Type B pancreatic cell (in vitro differentiated cells): ENCODE measurements at regions not wholly inside any gene's neighbourhood (a gene's known extent, or its start where the extent isn't known, plus 50 kb on each side); places are given as distances from the start of the nearest gene placed in this dataset.

Experiments
- DNase-seq: peaks from one replicate; pipeline ENCODE4 v3.0.0; 2021; ENCODE audit warnings: mixed read lengths; ENCODE audit not compliant: unreplicated experiment; ENCODE audit errors: extremely low spot score
- H3K27ac Mint-ChIP-seq: 2 replicates; pipeline ENCODE4 v1.8.0; 2021; ENCODE audit warnings: mild to moderate bottlenecking, mixed read lengths
- H3K27me3 Mint-ChIP-seq: 2 replicates; pipeline ENCODE4 v1.8.0; 2021; ENCODE audit warnings: mixed read lengths
- H3K36me3 Mint-ChIP-seq: 2 replicates; pipeline ENCODE4 v1.8.0; 2021; ENCODE audit warnings: mixed read lengths
- H3K4me1 Mint-ChIP-seq: one replicate; pipeline ENCODE4 v1.8.0; 2021; ENCODE audit warnings: mixed read lengths; ENCODE audit not compliant: unreplicated experiment
- H3K4me3 Mint-ChIP-seq: 2 replicates; pipeline ENCODE4 v1.8.0; 2021; ENCODE audit warnings: mild to moderate bottlenecking, mixed read lengths
- H3K9me3 Mint-ChIP-seq: 2 replicates; pipeline ENCODE4 v1.8.0; 2021; ENCODE audit warnings: mixed read lengths
- TF ChIP-seq, protein P1 (sequence below): fragments of 200-600 bp; sonication (generic); conservative IDR thresholded peaks from 2 replicates; pipeline ENCODE4 v1.5.0; 2021; ENCODE audit warnings: antibody characterized with exemption, mild to moderate bottlenecking

DNA sequence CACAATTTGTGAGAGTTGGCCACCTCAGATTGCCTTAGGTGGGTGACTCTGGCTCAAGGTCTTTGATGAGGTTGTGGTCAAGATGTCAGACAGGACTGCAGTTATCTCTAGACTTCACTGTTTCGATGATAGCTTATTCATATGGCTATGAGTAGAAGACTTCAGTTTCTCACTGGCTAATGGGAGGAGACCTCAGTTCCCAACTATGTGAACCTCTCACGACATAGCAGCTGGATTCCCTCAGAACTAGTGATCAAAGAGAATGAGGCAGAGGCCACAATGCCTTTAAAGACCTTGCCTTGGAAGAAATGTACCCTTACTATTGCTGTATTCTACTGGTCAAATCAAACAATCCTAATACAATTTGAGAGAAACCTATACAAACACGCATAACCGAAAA, 607.5 kb upstream of the ROBO2 start:
- H3K27ac Mint-ChIP-seq, result no peak overlapping the region
- no peaks in the 10 kb centered on the region for H3K27me3 Mint-ChIP-seq
- H3K9me3 Mint-ChIP-seq, result no peaks in the 10 kb centered on the region
- no peaks in the 10 kb centered on the region for H3K4me1 Mint-ChIP-seq
- H3K36me3 Mint-ChIP-seq, result no peaks in the 10 kb centered on the region
- no peak overlapping the region for H3K4me3 Mint-ChIP-seq
- TF ChIP-seq, protein P1, sequence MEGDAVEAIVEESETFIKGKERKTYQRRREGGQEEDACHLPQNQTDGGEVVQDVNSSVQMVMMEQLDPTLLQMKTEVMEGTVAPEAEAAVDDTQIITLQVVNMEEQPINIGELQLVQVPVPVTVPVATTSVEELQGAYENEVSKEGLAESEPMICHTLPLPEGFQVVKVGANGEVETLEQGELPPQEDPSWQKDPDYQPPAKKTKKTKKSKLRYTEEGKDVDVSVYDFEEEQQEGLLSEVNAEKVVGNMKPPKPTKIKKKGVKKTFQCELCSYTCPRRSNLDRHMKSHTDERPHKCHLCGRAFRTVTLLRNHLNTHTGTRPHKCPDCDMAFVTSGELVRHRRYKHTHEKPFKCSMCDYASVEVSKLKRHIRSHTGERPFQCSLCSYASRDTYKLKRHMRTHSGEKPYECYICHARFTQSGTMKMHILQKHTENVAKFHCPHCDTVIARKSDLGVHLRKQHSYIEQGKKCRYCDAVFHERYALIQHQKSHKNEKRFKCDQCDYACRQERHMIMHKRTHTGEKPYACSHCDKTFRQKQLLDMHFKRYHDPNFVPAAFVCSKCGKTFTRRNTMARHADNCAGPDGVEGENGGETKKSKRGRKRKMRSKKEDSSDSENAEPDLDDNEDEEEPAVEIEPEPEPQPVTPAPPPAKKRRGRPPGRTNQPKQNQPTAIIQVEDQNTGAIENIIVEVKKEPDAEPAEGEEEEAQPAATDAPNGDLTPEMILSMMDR, result no peak
- no peak for DNase-seq

DNA sequence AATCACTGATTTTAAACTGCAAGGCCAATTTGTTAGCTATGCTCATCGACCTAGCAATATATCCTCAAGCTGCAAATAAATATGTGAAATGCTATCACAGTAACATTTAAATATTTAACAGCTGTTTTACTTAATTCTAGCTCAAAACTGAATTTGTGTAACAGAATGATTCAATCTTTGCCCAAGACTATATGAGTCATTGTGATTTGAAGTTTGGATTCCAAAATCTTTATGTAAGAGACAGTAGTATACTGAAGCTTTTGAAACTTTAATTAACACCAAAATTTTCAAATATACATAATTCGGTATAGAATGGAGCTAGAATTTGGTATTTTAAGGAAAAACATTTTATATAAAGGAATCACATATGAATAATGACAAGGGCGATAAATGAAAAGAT, 603.0 kb upstream of the ROBO2 start:
- DNase-seq, result no peak
- H3K27ac Mint-ChIP-seq, result no peak overlapping the region
- H3K36me3 Mint-ChIP-seq, result no peaks in the 10 kb centered on the region
- TF ChIP-seq, protein P1, result no peak
- H3K9me3 Mint-ChIP-seq, result no peaks in the 10 kb centered on the region
- H3K27me3 Mint-ChIP-seq, result no peaks in the 10 kb centered on the region
- H3K4me1 Mint-ChIP-seq, result no peaks in the 10 kb centered on the region
- no peak overlapping the region for H3K4me3 Mint-ChIP-seq

DNA sequence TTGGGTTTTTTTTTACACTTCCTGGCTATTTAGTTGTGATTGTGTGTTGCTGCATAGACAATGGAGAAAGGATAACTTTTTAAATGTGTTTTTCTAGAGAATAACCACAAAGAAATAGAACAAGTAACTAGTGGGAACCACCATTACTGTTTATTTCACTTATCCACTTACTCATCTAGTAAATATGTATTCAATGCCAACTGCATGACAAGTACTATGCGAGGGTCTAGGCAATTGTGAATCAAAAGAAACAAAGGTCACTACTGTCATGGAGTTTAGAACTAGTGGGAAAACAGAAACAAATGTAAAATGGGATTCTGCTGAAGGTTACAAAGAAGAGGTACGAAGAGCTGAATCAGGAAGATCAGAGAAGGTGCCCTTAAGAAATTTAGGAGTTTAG, 600.9 kb upstream of the ROBO2 start:
- no peak for DNase-seq
- TF ChIP-seq, protein P1, result no peak
- no peaks in the 10 kb centered on the region for H3K36me3 Mint-ChIP-seq

DNA sequence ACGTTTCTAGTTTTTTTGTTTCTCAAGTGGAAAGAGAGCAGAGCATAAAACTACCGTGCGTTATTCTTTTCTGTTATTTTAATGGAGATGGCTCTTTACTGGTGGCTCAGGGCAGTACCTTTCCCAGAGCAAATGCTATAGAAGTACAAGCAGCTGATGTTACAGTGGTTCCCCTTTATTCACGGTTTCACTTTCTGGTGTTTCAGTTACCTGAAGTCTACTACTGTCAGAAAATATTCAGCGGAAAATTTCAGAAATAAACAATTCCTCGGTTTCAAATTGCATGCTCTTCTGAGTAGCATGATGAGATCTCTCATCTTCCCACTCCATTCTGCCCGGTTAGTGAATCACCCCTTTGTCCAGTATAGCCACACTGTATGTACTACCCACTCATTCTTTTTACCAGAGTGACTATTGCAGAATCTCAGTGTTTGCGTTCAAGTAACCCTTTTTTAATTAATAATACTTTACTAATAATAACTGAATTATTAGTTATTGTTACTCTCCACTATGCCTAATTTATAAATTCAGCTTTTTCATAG, 597.5 kb upstream of the ROBO2 start:
- H3K36me3 Mint-ChIP-seq, result no peaks in the 10 kb centered on the region
- no peaks in the 10 kb centered on the region for H3K4me1 Mint-ChIP-seq
- TF ChIP-seq, protein P1, result no peak
- no peak for DNase-seq
- H3K9me3 Mint-ChIP-seq, result no peaks in the 10 kb centered on the region
- no peak overlapping the region for H3K4me3 Mint-ChIP-seq
- H3K27ac Mint-ChIP-seq, result no peak overlapping the region
- H3K27me3 Mint-ChIP-seq, result no peaks in the 10 kb centered on the region

More for the DNA sequence above, 600.9 kb upstream of the ROBO2 start:
- Mint-ChIP-seq H3K9me3 (no peaks in the 10 kb centered on the region), H3K27ac (no peak overlapping the region), H3K27me3 (no peaks in the 10 kb centered on the region), H3K4me3 (no peak overlapping the region), H3K4me1 (no peaks in the 10 kb centered on the region)

DNA sequence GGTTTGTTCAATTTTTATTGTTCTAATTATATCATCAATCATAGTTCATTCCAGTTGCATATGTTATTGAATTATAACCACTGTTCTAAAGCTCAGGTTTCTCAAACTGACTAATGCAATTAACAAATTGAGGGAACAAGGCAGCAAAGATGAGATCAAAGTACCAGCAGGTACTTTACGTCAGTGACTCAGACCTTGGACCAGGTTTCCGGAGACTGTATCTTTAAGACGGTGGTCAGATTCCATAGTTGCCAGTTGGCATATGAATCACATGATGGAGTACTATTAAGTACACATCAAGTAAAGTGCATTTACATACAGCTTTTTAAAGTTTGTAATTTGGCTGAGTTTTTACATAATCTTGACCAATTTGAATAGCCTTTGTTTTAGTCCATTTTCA, 583.6 kb upstream of the ROBO2 start:
- no peaks in the 10 kb centered on the region for H3K4me1 Mint-ChIP-seq
- H3K9me3 Mint-ChIP-seq, result no peaks in the 10 kb centered on the region
- no peak for DNase-seq
- no peak overlapping the region for H3K27ac Mint-ChIP-seq
- H3K4me3 Mint-ChIP-seq, result no peak overlapping the region
- TF ChIP-seq, protein P1, result no peak
- no peaks in the 10 kb centered on the region for H3K36me3 Mint-ChIP-seq
- no peaks in the 10 kb centered on the region for H3K27me3 Mint-ChIP-seq

DNA sequence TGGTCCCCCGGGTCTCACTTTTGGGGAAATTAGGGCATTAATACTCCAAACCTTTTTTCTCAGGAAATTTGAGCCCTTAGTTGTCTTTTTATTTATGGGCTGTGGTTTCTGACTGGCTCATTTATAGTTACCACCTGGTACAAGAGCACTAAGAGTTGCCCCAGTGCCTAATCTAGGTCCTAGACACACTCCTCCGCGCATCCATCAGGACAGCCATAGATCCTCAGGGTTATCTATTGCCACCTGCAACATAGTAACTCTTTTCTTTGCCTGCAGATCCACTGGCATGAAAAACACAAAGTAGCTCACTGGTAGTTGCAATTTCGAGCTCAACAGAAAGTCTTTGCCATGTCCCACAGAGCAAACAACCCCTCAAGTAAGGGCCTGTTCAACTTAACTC, 576.4 kb upstream of the ROBO2 start:
- DNase-seq, result no peak
- Mint-ChIP-seq H3K4me3 (no peak overlapping the region), H3K4me1 (no peaks in the 10 kb centered on the region), H3K36me3 (no peaks in the 10 kb centered on the region), H3K27ac (no peak overlapping the region), H3K27me3 (no peaks in the 10 kb centered on the region), H3K9me3 (no peaks in the 10 kb centered on the region)
- TF ChIP-seq, protein P1, result no peak
